OCI-LY7 (cell line): ENCODE measurements at regions not wholly inside any gene's neighbourhood (a gene's known extent, or its start where the extent isn't known, plus 50 kb on each side); places are given as distances from the start of the nearest gene placed in this dataset.

ENCODE experiments used
- BruUV-seq: library from RNA; stranded (reverse); fragments of 400-500 nt; replicated peaks from 2 replicates; lab custom pipeline; 2021; lab: Mats Ljungman, UMichigan
- CTCF ChIA-PET: fragments of 300-600 bp; sonication (Branson Sonifier 250); formaldehyde crosslinking; loops from one replicate; lab custom pipeline; 2022; ENCODE audit warnings: antibody characterized with exemption; ENCODE audit not compliant: unreplicated experiment; lab: Charles Lee
- POLR2A ChIA-PET: fragments of 300-600 bp; sonication (Branson Sonifier 250); formaldehyde crosslinking; loops from one replicate; lab custom pipeline; 2022; ENCODE audit warnings: antibody characterized with exemption; lab: Charles Lee
- DNase-seq: peaks from one replicate; pipeline ENCODE4 v3.0.0-alpha.2; 2015; ENCODE audit warnings: low spot score
- H2AFZ ChIP-seq: fragments of 200-600 bp; sonication (generic), shearing (Covaris generic); 2 replicates; pipeline ENCODE4 v1.6.1; 2014; ENCODE audit warnings: mild to moderate bottlenecking, antibody characterized with exemption, low read length, moderate library complexity
- H3K27ac ChIP-seq: fragments of 200-600 bp; sonication (generic); 2 replicates; pipeline ENCODE4 v1.5.1; 2014; ENCODE audit warnings: mixed run types, low read depth, mild to moderate bottlenecking, moderate library complexity, low read length, inconsistent platforms; ENCODE audit not compliant: poor library complexity, severe bottlenecking
- H3K36me3 ChIP-seq: fragments of 200-600 bp; sonication (generic); 2 replicates; pipeline ENCODE4 v1.6.1; 2014; ENCODE audit warnings: mild to moderate bottlenecking, antibody characterized with exemption, low read length, moderate library complexity, mixed read lengths; ENCODE audit not compliant: insufficient read depth
- H3K4me1 ChIP-seq: fragments of 200-600 bp; sonication (generic); 2 replicates; pipeline ENCODE4 v1.5.1; 2014; ENCODE audit warnings: mild to moderate bottlenecking, low read length; ENCODE audit not compliant: insufficient read depth, poor library complexity, severe bottlenecking
- H3K4me2 ChIP-seq: fragments of 200-600 bp; sonication (generic); 2 replicates; pipeline ENCODE4 v1.6.1; 2014; ENCODE audit warnings: mild to moderate bottlenecking, low read length
- H3K4me3 ChIP-seq: fragments of 200-600 bp; sonication (generic); 2 replicates; pipeline ENCODE4 v1.5.1; 2014; ENCODE audit warnings: mild to moderate bottlenecking, low read depth, low read length; ENCODE audit not compliant: poor library complexity, severe bottlenecking
- H3K79me2 ChIP-seq: fragments of 200-600 bp; sonication (generic); 2 replicates; pipeline ENCODE4 v1.6.1; 2016; ENCODE audit warnings: low read depth, mild to moderate bottlenecking, low read length, moderate library complexity, mixed read lengths; ENCODE audit not compliant: insufficient read depth
- H3K9me2 ChIP-seq: fragments of 200-600 bp; sonication (generic); 2 replicates; pipeline ENCODE4 v1.6.1; 2016; ENCODE audit warnings: mild to moderate bottlenecking, low read length, mixed read lengths; ENCODE audit not compliant: insufficient read depth
- H3K9me3 ChIP-seq: fragments of 200-600 bp; sonication (generic); 2 replicates; pipeline ENCODE4 v1.6.1; 2014; ENCODE audit warnings: mild to moderate bottlenecking, mixed run types, low read length, mixed read lengths
- H4K20me1 ChIP-seq: fragments of 200-600 bp; sonication (generic); 2 replicates; pipeline ENCODE4 v1.6.1; 2014; ENCODE audit warnings: mild to moderate bottlenecking, antibody characterized with exemption, low read length, moderate library complexity, mixed read lengths; ENCODE audit not compliant: insufficient read depth
- EZH2phosphoT487 ChIP-seq: fragments of 200-600 bp; sonication (generic); IDR thresholded peaks from 2 replicates; pipeline ENCODE4 v1.6.1; 2018; ENCODE audit warnings: low read depth, borderline replicate concordance, mild to moderate bottlenecking, mixed run types, antibody characterized with exemption, low read length, moderate library complexity, mixed read lengths
- intact Hi-C: fragments of 100-400 bp; cut with micrococcal nuclease; formaldehyde crosslinking; loops from one replicate; pipeline ENCODE4 v1.10.0; 2022; ENCODE audit not compliant: unreplicated experiment
- TF ChIP-seq, protein P1 (sequence below): fragments of 200-600 bp; sonication (generic); conservative IDR thresholded peaks from 2 replicates; pipeline ENCODE4 v1.5.1; 2014; ENCODE audit warnings: mild to moderate bottlenecking, antibody characterized with exemption, low read length, moderate library complexity, mixed read lengths

DNA sequence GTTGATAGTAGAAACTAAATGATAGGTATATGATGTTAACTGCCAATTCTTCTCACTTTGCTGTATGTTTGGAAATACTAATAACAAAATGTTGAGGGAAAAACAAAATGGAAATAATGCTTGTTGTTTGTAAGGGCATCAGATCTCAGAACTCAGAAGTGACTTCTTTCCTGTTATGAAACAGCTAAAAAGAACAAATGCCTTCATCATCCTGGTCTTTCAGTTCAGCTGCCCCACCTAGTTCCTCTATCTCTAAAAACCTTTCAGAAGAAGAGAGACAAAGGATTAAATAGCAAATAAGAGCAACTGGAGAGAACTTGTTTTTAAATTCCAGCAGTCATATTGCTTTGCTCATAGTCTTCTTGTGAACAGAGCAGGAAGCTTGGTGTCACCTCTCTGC, 345.3 kb upstream of the NCAM1 start:
- no peak overlapping the region for H3K27ac ChIP-seq
- H3K4me3 ChIP-seq = no peak overlapping the region
- H3K9me3 ChIP-seq = no peaks in the 10 kb centered on the region
- POLR2A ChIA-PET = interaction anchor here (0.5 kb wide), 1 partner anchor 44 kb away, joined by 8 read pairs; no protein-coding TSS in a partner anchor
- no peaks in the 10 kb centered on the region for H3K9me2 ChIP-seq
- no peaks in the 10 kb centered on the region for H3K36me3 ChIP-seq
- TF ChIP-seq, protein P1, sequence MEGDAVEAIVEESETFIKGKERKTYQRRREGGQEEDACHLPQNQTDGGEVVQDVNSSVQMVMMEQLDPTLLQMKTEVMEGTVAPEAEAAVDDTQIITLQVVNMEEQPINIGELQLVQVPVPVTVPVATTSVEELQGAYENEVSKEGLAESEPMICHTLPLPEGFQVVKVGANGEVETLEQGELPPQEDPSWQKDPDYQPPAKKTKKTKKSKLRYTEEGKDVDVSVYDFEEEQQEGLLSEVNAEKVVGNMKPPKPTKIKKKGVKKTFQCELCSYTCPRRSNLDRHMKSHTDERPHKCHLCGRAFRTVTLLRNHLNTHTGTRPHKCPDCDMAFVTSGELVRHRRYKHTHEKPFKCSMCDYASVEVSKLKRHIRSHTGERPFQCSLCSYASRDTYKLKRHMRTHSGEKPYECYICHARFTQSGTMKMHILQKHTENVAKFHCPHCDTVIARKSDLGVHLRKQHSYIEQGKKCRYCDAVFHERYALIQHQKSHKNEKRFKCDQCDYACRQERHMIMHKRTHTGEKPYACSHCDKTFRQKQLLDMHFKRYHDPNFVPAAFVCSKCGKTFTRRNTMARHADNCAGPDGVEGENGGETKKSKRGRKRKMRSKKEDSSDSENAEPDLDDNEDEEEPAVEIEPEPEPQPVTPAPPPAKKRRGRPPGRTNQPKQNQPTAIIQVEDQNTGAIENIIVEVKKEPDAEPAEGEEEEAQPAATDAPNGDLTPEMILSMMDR = no peak
- no peak for TF ChIP-seq EZH2phosphoT487
- no peaks in the 10 kb centered on the region for H4K20me1 ChIP-seq
- BruUV-seq = no TSS peak
- CTCF ChIA-PET = no interaction called here
- no peak overlapping the region for H3K4me2 ChIP-seq
- no peak overlapping the region for H2AFZ ChIP-seq
- no peaks in the 10 kb centered on the region for H3K4me1 ChIP-seq
- H3K79me2 ChIP-seq = no peaks in the 10 kb centered on the region
- DNase-seq = no peak
- intact Hi-C loops = no loop called here

DNA sequence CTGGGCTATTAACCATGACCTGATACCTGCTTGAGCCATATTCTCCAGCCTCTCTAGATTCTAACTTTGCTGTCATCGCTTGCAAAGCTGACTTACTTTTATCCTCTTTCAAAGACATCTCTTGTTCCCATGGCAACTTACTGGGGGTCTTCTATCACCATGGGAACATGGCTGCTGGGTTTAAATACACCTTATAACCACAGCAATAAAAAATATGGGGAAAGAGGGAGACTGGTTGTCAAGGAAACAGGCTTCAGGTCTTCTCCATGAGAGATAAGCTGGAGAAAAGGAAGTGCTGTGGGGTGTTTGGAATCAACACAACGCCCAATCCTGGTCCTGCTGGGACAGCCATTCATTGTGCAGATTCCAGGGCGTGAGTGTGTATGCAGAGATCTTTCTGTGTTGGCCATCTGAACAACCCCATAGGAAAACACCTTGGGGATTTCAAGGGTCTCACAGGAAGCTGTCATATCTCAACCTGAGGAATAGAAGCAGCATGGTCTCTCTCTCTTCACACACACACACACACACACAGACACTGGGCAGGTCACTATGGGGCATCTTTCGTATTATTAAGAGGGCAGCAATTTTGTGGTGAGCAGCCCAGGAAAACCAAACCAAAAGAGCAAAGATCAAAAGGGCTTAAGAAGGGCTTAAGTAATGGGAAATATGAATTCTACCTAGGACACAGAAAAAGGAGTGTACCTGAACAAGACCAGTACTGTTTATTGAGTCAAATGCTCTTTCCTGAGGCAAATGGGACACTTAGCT, 344.7 kb upstream of the NCAM1 start:
- DNase-seq = no peak
- Histone ChIP-seq H2AFZ (no peak overlapping the region), H3K9me3 (no peaks in the 10 kb centered on the region), H3K27ac (no peak overlapping the region), H3K4me1 (no peaks in the 10 kb centered on the region), H3K4me3 (no peak overlapping the region), H3K9me2 (no peaks in the 10 kb centered on the region), H4K20me1 (no peaks in the 10 kb centered on the region), H3K79me2 (no peaks in the 10 kb centered on the region), H3K36me3 (no peaks in the 10 kb centered on the region), H3K4me2 (no peak overlapping the region)
- ChIA-PET POLR2A (no interaction called here), CTCF (no interaction called here)
- TF ChIP-seq, protein P1 = no peak
- no peak for TF ChIP-seq EZH2phosphoT487
- BruUV-seq = no TSS peak
- intact Hi-C loops = no loop called here

DNA sequence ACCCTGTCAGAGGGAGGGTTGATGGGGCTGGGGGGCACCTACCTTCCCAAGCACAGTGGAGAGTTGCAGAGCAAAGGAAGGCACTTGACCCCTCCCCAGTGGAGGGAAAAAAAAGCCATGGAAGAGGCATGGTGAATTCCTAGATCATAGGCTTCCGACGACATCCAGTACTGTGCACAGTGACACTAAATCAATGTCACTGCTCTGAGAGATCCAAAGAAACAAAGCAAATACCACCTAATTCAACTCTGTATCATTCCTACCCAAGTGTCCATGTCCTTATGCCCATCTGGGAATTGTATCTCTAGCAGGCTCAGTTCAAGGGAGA, 344.2 kb upstream of the NCAM1 start:
- BruUV-seq = no TSS peak
- Histone ChIP-seq H3K4me1 (no peaks in the 10 kb centered on the region), H3K27ac (no peak overlapping the region), H3K4me2 (no peak overlapping the region), H3K4me3 (no peak overlapping the region), H3K9me3 (no peaks in the 10 kb centered on the region), H3K9me2 (no peaks in the 10 kb centered on the region), H3K79me2 (no peaks in the 10 kb centered on the region), H4K20me1 (no peaks in the 10 kb centered on the region), H3K36me3 (no peaks in the 10 kb centered on the region), H2AFZ (no peak overlapping the region)
- TF ChIP-seq EZH2phosphoT487 = no peak
- CTCF ChIA-PET = no interaction called here
- POLR2A ChIA-PET = no interaction called here
- DNase-seq = no peak
- intact Hi-C loops = no loop called here
